GM19452 (cell line): ENCODE measurements at regions not wholly inside any gene's neighbourhood (a gene's known extent, or its start where the extent isn't known, plus 50 kb on each side); places are given as distances from the start of the nearest gene placed in this dataset.

ENCODE experiments used
- ATAC-seq: cut with Tn5 transposase; IDR thresholded peaks from one replicate; pipeline ENCODE4 v1.9.1; 2021; ENCODE audit not compliant: unreplicated experiment

DNA sequence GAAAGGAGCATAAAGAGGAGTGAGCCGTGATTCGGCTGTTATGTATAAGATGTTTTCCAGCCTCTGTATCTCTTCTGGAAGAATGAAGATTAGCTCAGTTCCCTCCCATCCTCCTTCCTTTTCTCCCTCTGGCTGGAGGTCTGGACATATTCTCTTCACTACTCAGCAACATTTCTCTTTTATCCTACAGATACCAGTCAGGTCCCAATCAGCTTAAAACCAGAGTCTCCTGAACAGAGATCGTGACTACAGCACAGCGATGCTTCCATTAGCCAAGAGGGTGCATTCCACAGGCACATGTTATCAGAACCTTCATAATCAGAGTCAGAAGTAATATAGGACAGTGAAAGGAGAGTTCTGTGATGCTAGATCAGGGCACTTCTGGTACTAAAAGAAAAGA is 133.9 kb upstream of the SOX4 start:
- ATAC-seq = no peak

DNA sequence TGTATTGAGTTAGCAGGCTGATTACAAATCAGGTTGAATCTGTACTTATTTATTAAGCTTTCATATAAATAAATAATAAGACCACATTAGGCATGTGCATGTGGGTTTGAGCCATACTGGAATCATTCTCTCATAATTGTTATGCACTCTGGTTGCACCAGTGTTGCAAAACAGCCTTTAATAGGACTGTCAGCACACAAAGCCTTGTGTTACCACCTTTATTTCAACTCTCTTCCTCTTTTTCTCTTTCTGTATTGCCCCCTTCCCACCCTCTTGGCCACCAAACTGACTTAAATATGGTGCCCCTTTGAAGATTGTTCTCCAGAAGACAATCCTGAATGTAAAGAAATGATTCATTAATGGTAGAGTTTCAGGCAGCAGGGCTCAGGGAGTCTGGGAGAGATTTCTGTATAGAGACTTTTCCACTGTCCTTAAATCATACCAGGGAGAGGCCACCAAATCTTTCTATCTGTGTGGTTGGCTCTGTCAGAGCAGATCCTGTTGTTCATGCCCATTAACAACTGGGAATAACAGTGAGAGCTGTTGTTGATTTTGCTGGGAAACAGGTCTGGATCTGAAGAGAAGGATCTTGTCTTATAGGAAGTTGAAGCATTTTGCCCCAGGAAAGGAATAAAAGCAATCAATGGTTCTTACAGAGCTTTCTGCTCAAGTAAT is 131.6 kb upstream of the SOX4 start:
- no peak for ATAC-seq

- no peak for ATAC-seq
Measured at GRCh38 chr6:21462519-21462852, 131.1 kb upstream of the SOX4 start.

- ATAC-seq = no peak
Measured at GRCh38 chr6:21467091-21467490, 126.5 kb upstream of the SOX4 start.

- no peak for ATAC-seq
Measured at GRCh38 chr6:21468461-21468860, 125.1 kb upstream of the SOX4 start.

DNA sequence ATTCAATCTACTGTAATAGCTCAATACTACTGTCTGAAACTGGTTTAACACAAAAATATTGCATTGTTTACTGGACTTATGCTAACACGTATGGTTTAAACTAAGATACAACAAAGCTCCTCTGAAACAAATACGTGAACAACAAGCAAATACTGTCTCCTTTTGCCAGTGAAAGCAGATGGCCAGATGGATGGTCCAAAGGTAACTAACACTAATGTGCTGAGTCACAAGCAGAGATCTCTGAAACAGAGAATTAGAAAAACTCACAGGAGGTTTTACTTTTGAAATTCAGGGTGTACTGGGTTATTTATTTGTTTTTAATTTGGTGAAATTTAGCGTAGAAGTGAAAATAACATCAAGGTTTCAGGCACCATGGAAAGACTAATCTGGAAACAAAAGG is 124.3 kb upstream of the SOX4 start:
- no peak for ATAC-seq

- no peak for ATAC-seq
Measured at GRCh38 chr6:21476112-21476511, 117.4 kb upstream of the SOX4 start.

DNA sequence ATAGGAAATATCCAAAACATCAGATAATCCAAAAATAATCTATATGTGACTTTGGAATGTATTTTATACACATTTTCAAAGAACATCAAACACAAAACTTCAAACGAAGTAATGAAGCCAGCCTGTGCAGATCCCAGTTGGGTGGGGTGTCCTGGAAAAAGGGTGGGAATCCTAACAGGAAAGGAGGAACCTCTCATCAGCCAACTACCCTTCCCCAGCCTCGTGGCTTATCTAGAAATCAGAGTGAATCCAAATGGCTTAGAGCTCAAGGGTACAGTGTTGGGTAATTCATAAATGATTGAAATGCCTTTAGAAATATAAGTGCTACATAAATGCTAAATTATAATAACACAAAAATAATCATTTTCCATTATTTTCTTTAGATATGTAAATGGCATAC is 115.1 kb upstream of the SOX4 start:
- no peak for ATAC-seq

GRCh38 chr6:21478883-21479539 is 114.5 kb upstream of the SOX4 start:
- ATAC-seq = no peak

- ATAC-seq = no peak
Measured at GRCh38 chr6:21486115-21486514, 107.4 kb upstream of the SOX4 start.

GRCh38 chr6:21489826-21490225 is 103.7 kb upstream of the SOX4 start:
- ATAC-seq = no peak

DNA sequence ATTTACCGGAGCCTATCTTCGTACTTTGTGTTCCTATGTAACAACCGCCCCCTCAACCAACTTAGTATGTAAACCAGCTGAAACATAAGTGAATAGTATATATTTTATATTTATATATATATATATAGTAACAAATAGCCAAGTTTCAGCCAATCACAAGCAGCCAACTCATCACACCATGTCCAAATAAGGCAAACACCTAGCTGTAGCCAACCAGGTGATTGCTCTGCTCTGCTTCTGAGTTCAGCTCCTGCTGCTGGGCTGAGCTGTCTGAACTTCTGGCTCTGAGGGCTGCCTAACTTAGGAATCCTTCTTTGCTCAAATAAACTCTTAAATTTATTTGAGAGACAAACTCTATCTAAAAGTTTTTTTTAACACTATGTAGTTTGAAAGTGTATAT is 101.6 kb upstream of the SOX4 start:
- no peak for ATAC-seq

DNA sequence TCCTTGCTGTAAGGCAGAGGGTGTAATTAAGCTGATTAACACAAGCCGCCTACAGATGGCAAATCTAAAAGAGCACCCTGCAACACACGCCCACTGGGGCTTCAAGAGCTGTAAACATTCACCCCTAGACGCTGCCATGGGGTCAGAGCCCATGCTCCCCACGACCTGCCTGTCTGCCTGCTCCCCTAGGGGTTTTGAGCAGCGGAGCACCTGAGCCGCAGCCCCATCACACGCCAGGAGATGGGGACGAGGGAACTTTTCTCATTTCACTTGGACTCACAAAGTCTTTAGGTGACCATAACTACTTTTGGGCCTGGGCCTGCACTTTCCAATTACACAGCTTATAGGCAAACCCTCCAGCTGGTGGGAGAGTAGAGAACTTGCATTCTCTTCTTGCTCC is 99.0 kb upstream of the SOX4 start:
- no peak for ATAC-seq

DNA sequence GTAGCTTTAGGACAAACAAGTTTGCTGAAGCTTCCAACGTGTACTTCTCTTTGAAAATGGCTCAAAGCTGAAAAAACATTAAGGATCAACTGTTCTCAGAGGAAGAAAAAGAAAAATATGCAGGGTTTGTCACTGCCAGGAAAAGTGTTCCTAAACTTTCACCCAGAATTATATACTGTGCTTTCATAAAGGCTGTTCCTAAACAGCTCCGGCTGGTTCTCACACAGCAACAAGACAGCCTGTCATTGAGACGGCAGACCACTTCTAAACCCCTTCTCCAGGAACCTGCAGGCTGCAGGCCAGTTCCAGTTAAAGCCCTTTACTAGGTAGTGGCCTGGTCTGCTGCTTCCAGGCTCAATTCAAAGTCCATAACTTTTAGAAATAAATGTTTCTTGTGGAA is 97.4 kb upstream of the SOX4 start:
- ATAC-seq = no peak

GRCh38 chr6:21496706-21497105 is 96.8 kb upstream of the SOX4 start:
- no peak for ATAC-seq

- ATAC-seq = no peak
Measured at GRCh38 chr6:21500314-21501020, 93.1 kb upstream of the SOX4 start.

- ATAC-seq = no peak
Measured at GRCh38 chr6:21501021-21501354, 92.6 kb upstream of the SOX4 start.

DNA sequence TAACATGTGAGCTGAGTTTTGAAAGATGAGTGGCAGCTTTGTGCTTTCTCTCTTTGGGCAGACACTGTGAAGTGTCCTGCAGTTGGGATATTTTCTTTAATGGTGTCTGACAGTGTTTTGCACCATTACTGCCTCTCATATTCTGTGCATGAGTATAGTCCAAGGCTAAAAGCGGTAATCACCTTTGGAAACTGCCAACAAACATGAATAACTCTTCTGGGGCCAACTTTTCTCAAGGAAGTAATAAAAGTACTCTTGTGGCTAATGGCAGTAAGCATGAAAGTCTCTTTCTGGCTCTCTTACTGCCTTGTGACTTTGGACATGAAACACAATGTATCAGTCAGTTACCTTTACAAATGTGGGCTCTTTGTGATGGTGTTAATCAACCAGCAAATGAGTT is 91.7 kb upstream of the SOX4 start:
- no peak for ATAC-seq

GRCh38 chr6:21502682-21503081 is 90.9 kb upstream of the SOX4 start:
- no peak for ATAC-seq

DNA sequence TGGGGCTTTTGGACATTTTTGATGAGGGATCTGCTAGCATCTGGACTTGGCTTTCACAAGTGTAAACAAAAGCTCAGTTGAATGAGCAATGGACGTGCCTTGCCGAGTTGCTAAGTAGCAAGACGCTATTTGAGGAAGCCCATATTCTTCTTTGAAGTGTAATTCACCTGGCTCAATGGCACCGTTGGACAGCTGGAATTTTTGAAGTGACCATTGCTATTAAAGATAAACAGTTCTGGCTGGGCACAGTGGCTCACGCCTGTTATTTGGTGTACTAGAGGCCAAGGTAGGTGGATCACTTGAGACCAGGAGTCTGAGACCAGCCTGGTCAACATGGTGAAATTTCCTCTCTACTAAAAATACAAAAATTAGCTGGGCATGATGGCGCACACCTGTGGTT is 88.8 kb upstream of the SOX4 start:
- no peak for ATAC-seq

DNA sequence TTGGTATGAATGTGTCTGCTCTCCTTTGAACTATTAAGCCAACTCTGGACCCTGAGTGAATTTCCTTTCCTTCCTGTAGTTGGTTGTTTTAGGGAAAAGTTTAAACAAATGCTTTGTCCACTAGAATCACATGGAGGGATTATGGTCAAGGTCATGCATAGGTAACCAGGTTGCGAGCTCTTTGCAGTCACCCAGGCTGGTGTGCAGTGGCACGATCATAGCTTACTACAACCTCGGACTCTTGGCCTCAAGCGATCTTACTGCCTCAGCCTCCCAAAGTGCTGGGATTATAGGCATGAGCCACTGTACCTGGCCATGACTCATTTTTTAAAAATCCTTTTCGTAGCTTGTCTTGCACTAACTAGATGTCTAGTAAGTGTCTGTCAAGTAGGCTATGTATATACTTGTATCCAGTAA is 88.0 kb upstream of the SOX4 start:
- ATAC-seq = no peak

DNA sequence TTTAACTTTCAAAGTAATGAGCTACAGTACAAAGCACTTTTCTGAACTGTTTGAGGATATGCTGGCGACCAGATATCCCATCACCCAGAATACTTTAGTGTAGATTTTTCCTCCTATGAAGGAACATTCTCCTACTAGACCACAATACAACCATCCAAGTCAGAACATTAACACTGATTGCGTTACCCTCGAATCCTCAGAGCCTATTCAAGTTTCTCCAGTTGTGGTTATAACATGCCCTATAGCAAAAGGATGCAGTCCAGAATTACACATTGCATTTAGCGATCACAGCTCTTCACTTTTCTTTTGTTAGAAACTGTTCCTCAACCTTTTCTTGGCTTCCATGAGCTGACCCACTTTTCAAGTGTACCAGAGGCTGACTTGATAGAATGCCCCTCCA is 87.4 kb upstream of the SOX4 start:
- no peak for ATAC-seq

GRCh38 chr6:21507811-21508210 is 85.7 kb upstream of the SOX4 start:
- ATAC-seq = no peak
